A549 (cell line): ENCODE measurements at regions not wholly inside any gene's neighbourhood (a gene's known extent, or its start where the extent isn't known, plus 50 kb on each side); places are given as distances from the start of the nearest gene placed in this dataset.
"Not testable (repeated sequence)": the region's sequence is repeated elsewhere in the genome, so short reads cannot be mapped to it uniquely, and the experiment has no call there.

Experiments used
- ATAC-seq, 2 experiments: fragments of 200-7000 bp in 1 of 2; fragments of >200 bp in 1 of 2; cut with Nextera tagmentation in 1 of 2; cut with Tn5 transposase in 1 of 2; 3 replicates each; pipeline versions ENCODE4 v1.8.0 to v1.9.1; 2018 to 2020; ENCODE audit warnings: mild to moderate bottlenecking in 1 of 2, moderate library complexity in 1 of 2
- CTCF ChIA-PET: fragments of 300-600 bp; sonication (Branson Sonifier 250); formaldehyde crosslinking; extraction: SDS; loops from one replicate; lab custom pipeline; 2021; ENCODE audit warnings: antibody characterized with exemption, inconsistent platforms; lab: Yijun Ruan, JAX
- POLR2A ChIA-PET: fragments of 350-600 bp; formaldehyde crosslinking; extraction: SDS; loops from one replicate; lab custom pipeline; 2021; ENCODE audit warnings: antibody characterized with exemption, inconsistent platforms; lab: Yijun Ruan, JAX
- DNase-seq, 2 experiments: peaks; one replicate each; pipeline versions ENCODE4 v3.0.0 to v3.0.0-alpha.2; 2011 to 2016; ENCODE audit warnings: low read depth in 1 of 2, low spot score in 1 of 2
- FAIRE-seq: peaks from 2 replicates; lab custom pipeline; 2011; peaks lifted over from hg19 to GRCh38; lab: Jason Lieb, UNC
- H3K27ac ChIP-seq, 2 experiments: fragments of >200 bp; sonication (Bioruptor Twin); formaldehyde crosslinking; 3 replicates each; pipeline ENCODE4 v1.5.1; 2016 to 2017
- H3K4me1 ChIP-seq: fragments of >200 bp; sonication (Bioruptor Twin); formaldehyde crosslinking; 3 replicates; pipeline ENCODE4 v1.6.1; 2016
- H3K4me2 ChIP-seq: fragments of >200 bp; sonication (Bioruptor Twin); formaldehyde crosslinking; 3 replicates; pipeline ENCODE4 v1.6.1; 2016
- H3K4me3 ChIP-seq: fragments of >200 bp; sonication (Bioruptor Twin); formaldehyde crosslinking; 3 replicates; pipeline ENCODE4 v1.5.1; 2016
- H3K9me3 ChIP-seq: fragments of >200 bp; sonication (Bioruptor Twin); formaldehyde crosslinking; 3 replicates; pipeline ENCODE4 v1.6.1; 2016
- ATOH8 ChIP-seq: fragments of 250-450 bp; sonication (Bioruptor Pico); IDR thresholded peaks from 2 replicates; pipeline ENCODE4 v1.5.0; 2020; ENCODE audit warnings: low read depth, mild to moderate bottlenecking, moderate library complexity
- CBX2 ChIP-seq: fragments of 200-600 bp; sonication (generic); IDR thresholded peaks from 2 replicates; pipeline ENCODE4 v1.6.1; 2016; ENCODE audit warnings: low read depth, mild to moderate bottlenecking, borderline replicate concordance
- CEBPB ChIP-seq, 2 experiments: fragments of >200 bp in 1 of 2; sonication (Bioruptor Twin) in 1 of 2; formaldehyde crosslinking in 1 of 2; IDR thresholded peaks; 2 replicates each; pipeline ENCODE4 v1.6.1; 2012 to 2016
- EHMT2 ChIP-seq: fragments of 200-600 bp; sonication (generic); IDR thresholded peaks from 2 replicates; pipeline ENCODE4 v1.6.1; 2016; ENCODE audit warnings: antibody characterized with exemption, low read depth, mild to moderate bottlenecking, moderate library complexity
- FOXS1 ChIP-seq: fragments of 250-450 bp; sonication (Bioruptor Pico); IDR thresholded peaks from 2 replicates; pipeline ENCODE4 v1.5.0; 2020; ENCODE audit warnings: mild to moderate bottlenecking, moderate library complexity
- GATA3 ChIP-seq: IDR thresholded peaks from 2 replicates; pipeline ENCODE4 v1.6.1; 2012; ENCODE audit warnings: borderline replicate concordance
- HDAC2 ChIP-seq: fragments of 200-600 bp; sonication (generic); IDR thresholded peaks from 2 replicates; pipeline ENCODE4 v1.6.1; 2016
- HEYL ChIP-seq: fragments of 250-450 bp; sonication (Bioruptor Pico); IDR thresholded peaks from 2 replicates; pipeline ENCODE4 v1.8.0; 2021; ENCODE audit warnings: mild to moderate bottlenecking, moderate library complexity
- HOXA7 ChIP-seq: fragments of 250-450 bp; sonication (Bioruptor Pico); IDR thresholded peaks from 2 replicates; pipeline ENCODE4 v1.5.0; 2020; ENCODE audit warnings: mild to moderate bottlenecking, moderate library complexity
- HOXB13 ChIP-seq: fragments of 250-450 bp; sonication (Bioruptor Pico); IDR thresholded peaks from 2 replicates; pipeline ENCODE4 v1.5.0; 2020; ENCODE audit warnings: low read depth, mild to moderate bottlenecking, moderate library complexity
- JUNB ChIP-seq: fragments of >200 bp; sonication (Bioruptor Twin); formaldehyde crosslinking; IDR thresholded peaks from 2 replicates; pipeline ENCODE4 v1.6.1; 2016
- KDM5A ChIP-seq: fragments of 200-600 bp; sonication (generic); IDR thresholded peaks from 2 replicates; pipeline ENCODE4 v1.6.1; 2016; ENCODE audit warnings: antibody characterized with exemption, mild to moderate bottlenecking
- MAZ ChIP-seq: fragments of 150-350 bp; IDR thresholded peaks from 2 replicates; pipeline ENCODE4 v1.6.1; 2014; ENCODE audit warnings: antibody characterized with exemption, low read depth, low read length, borderline replicate concordance
- RAD21 ChIP-seq, 2 experiments: fragments of >200 bp in 1 of 2; sonication (Bioruptor Twin) in 1 of 2; formaldehyde crosslinking in 1 of 2; IDR thresholded peaks in 1 of 2; conservative IDR thresholded peaks in 1 of 2; 2 replicates in 1 of 2; 3 replicates in 1 of 2; pipeline ENCODE4 v1.6.1; 2012 to 2018; ENCODE audit warnings: inconsistent platforms in 1 of 2
- RARB ChIP-seq: fragments of 250-450 bp; sonication (Bioruptor Pico); IDR thresholded peaks from 2 replicates; pipeline ENCODE4 v1.8.0; 2021; ENCODE audit warnings: mild to moderate bottlenecking, moderate library complexity
- SMC3 ChIP-seq: fragments of >200 bp; sonication (Bioruptor Twin); formaldehyde crosslinking; IDR thresholded peaks from 3 replicates; pipeline ENCODE4 v1.6.1; 2018; ENCODE audit warnings: inconsistent platforms
- TFCP2L1 ChIP-seq: fragments of 250-450 bp; sonication (Bioruptor Pico); IDR thresholded peaks from 2 replicates; pipeline ENCODE4 v1.5.0; 2021; ENCODE audit warnings: mild to moderate bottlenecking
- WGBS: methylation state at CpG from one replicate; pipeline ENCODE4 v1.1.6; 2017; ENCODE audit errors: missing lambda C conversion rate; 5-methylcytosine and 5-hydroxymethylcytosine counted together
- TF ChIP-seq, protein P1 (sequence below): IDR thresholded peaks from 2 replicates; pipeline ENCODE4 v1.6.1; 2012

GRCh38 chr5:6105320-6105719 lies 273.0 kb downstream of the MED10 start:
- CTCF ChIA-PET: no interaction called here
- Histone ChIP-seq H3K4me2 (no peak overlapping the region), H3K4me3 (no peak overlapping the region), H3K27ac (no peak overlapping the region), H3K9me3 (no peaks in the 10 kb centered on the region), H3K4me1 (no peaks in the 10 kb centered on the region)
- WGBS: 64% methylated on average over 4 of the region's 4 CpGs
- ATAC-seq: no peak
- FAIRE-seq: no peak
- POLR2A ChIA-PET: no interaction called here
- TF ChIP-seq FOXS1 (CRISPR knock-in tag) (no peak), KDM5A (no peak), CBX2 (no peak), CEBPB (IDR thresholded peaks at IDR 0.05) (no peak), JUNB (no peak), GATA3 (no peak), MAZ (no peak), SMC3 (no peak), HDAC2 (no peak), EHMT2 (no peak), HOXB13 (no peak), RARB (CRISPR knock-in tag) (no peak), ATOH8 (CRISPR knock-in tag) (no peak)
- TF ChIP-seq, protein P1, sequence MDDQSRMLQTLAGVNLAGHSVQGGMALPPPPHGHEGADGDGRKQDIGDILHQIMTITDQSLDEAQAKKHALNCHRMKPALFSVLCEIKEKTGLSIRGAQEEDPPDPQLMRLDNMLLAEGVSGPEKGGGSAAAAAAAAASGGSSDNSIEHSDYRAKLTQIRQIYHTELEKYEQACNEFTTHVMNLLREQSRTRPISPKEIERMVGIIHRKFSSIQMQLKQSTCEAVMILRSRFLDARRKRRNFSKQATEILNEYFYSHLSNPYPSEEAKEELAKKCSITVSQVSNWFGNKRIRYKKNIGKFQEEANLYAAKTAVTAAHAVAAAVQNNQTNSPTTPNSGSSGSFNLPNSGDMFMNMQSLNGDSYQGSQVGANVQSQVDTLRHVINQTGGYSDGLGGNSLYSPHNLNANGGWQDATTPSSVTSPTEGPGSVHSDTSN: no peak
- DNase-seq: no peak

- WGBS: 68% methylated on average over 3 of the region's 3 CpGs
- no peak overlapping the region for H3K4me3 ChIP-seq
- no peak for TF ChIP-seq HOXA7 (CRISPR knock-in tag)
- no peak for TF ChIP-seq HEYL (CRISPR knock-in tag)
- no peak for TF ChIP-seq TFCP2L1 (CRISPR knock-in tag)
- TF ChIP-seq, all 56 proteins: peak for 0
- ChIA-PET POLR2A (no interaction called here), CTCF (no interaction called here)
- Histone ChIP-seq H3K4me2 (no peak overlapping the region), H3K27ac (no peak overlapping the region), H3K4me1 (no peaks in the 10 kb centered on the region), H3K9me3 (no peaks in the 10 kb centered on the region)
- ATAC-seq (no peak), FAIRE-seq (no peak), DNase-seq (no peak)
These were observed 282.2 kb downstream of the MED10 start for GRCh38 chr5:6096101-6096500.

- H3K9me3 ChIP-seq, ATAC-seq, CTCF ChIA-PET, H3K4me3 ChIP-seq, H3K4me2 ChIP-seq, DNase-seq, H3K27ac ChIP-seq, H3K4me1 ChIP-seq, FAIRE-seq, POLR2A ChIA-PET: not testable (repeated sequence)
- 6% methylated on average over 1 of the region's 1 CpG for WGBS
These were observed 284.2 kb downstream of the MED10 start for GRCh38 chr5:6094180-6094579.

- Histone ChIP-seq H3K4me2 (no peak overlapping the region), H3K27ac (no peak overlapping the region), H3K9me3 (no peaks in the 10 kb centered on the region), H3K4me1 (peaks cover under 1% of the 10 kb centered on the region; the same call in 1 of the 3 replicates), H3K4me3 (no peak overlapping the region)
- ATAC-seq (no peak), DNase-seq (no peak), FAIRE-seq (no peak)
- CTCF ChIA-PET: interaction anchor here (0.9 to 1.2 kb wide), 2 partner anchors 7 to 189 kb away, joined by 3 read pairs; no protein-coding TSS in a partner anchor
- POLR2A ChIA-PET: no interaction called here
- 60% methylated on average over 1 of the region's 1 CpG for WGBS
- TF ChIP-seq RAD21 (conservative IDR thresholded peaks at IDR 0.05 in 1 of 2, IDR thresholded peaks at IDR 0.05 in 1 of 2): no peak
These were observed 287.5 kb downstream of the MED10 start for GRCh38 chr5:6090838-6091237.
